ENCODE measurements at regions not wholly inside any gene's neighbourhood (a gene's known extent, or its start where the extent isn't known, plus 50 kb on each side); places are given as distances from the start of the nearest gene placed in this dataset.

- CTCF ChIA-PET: no interaction called here
- Mint-ChIP-seq H3K4me1 (no peaks in the 10 kb centered on the region), H3K36me3 (no peaks in the 10 kb centered on the region), H3K9me3 (ENCODE audit: low read depth) (no peaks in the 10 kb centered on the region), H3K27ac (no peak overlapping the region), H3K27me3 (peaks cover 2% of the 10 kb centered on the region), H3K4me3 (no peak overlapping the region)
- DNase-seq (no peak), ATAC-seq (no peak)
Observed at GRCh38 chr1:97013941-97014340, 292.4 kb downstream of the PTBP2 start.

- ATAC-seq (no peak), DNase-seq (no peak)
- Mint-ChIP-seq H3K27ac (no peak overlapping the region), H3K36me3 (no peaks in the 10 kb centered on the region), H3K4me1 (no peaks in the 10 kb centered on the region), H3K27me3 (peaks cover 2% of the 10 kb centered on the region), H3K9me3 (ENCODE audit: low read depth) (no peaks in the 10 kb centered on the region), H3K4me3 (no peak overlapping the region)
- CTCF ChIA-PET: no interaction called here
Observed at GRCh38 chr1:97014426-97014825, 292.8 kb downstream of the PTBP2 start.

GRCh38 chr1:97017895-97018294 is 296.3 kb downstream of the PTBP2 start:
- Mint-ChIP-seq H3K27me3 (peaks cover 5% of the 10 kb centered on the region), H3K27ac (no peak overlapping the region), H3K36me3 (no peaks in the 10 kb centered on the region), H3K4me3 (no peak overlapping the region), H3K9me3 (ENCODE audit: low read depth) (no peaks in the 10 kb centered on the region), H3K4me1 (no peaks in the 10 kb centered on the region)
- CTCF ChIA-PET: no interaction called here
- no peak for DNase-seq
- no peak for ATAC-seq

All from activated CD8-positive, alpha-beta memory T cell treated with anti-CD3 and anti-CD28 coated beads, Interleukin-2, amount 10 ng/mL, durations not matched to agents 7 days and 5 days (primary cell).